COLO668 (cell line): ENCODE measurements at regions not wholly inside any gene's neighbourhood (a gene's known extent, or its start where the extent isn't known, plus 50 kb on each side); places are given as distances from the start of the nearest gene placed in this dataset.
A peak's percentile ranks its signal among the peaks of the same experiment; 100 is the strongest.

Experiments
- DNase-seq: peaks from one replicate; lab custom pipeline; 2025; ENCODE audit not compliant: unreplicated experiment; lab: John Stamatoyannopoulos, UW

DNA sequence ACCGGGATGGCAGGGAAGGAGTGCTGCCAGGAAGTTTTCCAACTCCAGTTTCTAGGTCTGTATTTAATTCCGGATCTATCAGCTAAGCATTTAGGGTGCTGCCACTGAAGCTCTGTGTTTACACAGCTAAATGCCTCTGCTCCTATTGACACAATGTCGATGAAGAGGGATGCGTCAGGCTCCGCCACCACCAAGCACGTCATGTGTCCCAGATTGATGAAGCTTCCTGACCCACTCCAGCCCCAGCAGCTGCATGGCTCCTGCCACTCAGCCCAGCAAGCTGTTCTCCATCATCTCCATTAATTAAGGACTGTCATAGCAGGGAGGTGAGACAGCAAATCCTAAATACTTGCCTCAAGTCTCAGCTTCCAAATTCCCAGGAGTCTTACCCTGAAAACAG, 435.2 kb upstream of the ZNF507 start:
- DNase-seq: peak; percentile 2

DNA sequence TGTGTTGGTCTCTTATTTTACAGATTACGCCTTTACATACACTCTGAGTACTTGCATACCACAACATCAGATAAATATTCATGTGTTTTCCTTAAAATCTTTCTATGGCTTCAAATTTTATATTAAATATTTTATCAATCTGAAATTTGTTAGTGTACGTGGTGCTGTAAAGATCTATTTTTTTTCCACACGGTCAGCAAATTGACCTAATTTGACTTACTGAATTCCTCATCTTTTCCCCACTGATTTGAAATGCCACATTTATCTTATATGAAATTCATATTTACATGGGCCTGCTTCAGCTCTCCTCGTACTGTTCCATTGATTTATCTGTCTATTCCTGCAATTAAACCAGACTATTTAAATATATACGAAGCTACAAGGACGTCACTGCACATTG, 433.8 kb upstream of the ZNF507 start:
- no peak for DNase-seq

DNA sequence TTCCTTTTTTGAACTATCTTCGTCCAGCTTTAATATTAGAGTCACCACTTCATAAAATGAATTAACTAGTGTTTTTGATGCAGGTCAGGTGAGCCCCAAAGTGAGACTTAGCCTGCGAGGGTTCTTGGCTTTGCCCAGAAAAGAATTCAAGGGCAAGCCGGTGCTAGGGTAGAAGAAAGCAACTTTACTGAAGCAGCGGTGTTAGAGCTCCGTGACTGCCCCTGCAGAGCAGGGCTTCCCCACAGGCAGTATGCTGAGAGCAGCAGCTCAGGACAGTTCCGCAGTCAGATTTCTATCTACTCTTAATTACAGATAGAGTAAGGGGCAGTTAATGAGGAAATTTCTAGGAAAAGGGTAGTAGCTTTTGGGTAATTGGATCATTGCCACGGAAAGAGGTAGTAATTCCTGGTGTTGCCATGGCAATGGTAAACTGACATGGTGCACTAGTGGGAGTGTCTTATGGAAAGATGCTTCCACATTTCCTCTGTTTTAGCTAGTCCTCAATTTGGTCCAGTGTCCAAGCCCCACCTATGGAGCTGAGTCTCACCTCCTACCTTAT, 432.2 kb upstream of the ZNF507 start:
- DNase-seq: no peak

DNA sequence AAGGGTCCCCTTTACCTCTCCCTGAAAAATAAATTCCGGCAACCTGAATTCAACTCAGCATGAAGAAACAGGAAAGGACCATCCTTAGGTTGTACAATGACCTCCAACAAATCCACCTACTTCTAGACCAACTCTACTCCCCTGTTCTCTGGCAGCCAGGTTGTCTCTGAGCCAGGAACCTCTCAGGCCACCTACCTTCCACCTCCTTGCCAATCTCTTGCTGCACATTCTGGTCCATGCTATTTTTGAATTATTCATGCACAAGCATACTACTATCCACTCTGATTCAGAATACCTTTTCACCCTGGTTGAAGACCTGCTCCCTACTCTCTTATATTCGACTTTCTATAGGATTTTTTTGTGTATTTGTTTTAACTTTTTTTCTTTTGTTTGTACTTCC, 415.0 kb upstream of the ZNF507 start:
- DNase-seq: no peak

DNA sequence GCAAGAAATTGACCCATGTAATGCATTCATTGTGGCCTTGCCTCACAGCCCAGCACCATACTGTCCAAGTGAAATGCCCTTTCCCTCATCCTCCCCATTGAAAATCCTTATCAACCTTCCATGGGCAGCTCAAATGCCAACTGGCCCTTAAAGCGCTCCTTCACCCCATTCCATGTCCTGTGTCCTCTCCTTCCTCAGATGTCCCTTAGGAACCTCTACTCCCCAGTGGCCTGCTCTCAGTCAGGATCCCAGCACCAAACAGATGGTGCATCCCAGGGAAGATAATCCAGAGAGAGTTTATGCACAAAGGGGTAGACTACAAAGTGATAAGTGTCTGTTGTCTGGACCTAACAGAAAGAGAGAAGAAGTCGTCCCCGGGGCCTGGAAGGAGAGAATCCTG, 407.4 kb upstream of the ZNF507 start:
- DNase-seq: no peak

DNA sequence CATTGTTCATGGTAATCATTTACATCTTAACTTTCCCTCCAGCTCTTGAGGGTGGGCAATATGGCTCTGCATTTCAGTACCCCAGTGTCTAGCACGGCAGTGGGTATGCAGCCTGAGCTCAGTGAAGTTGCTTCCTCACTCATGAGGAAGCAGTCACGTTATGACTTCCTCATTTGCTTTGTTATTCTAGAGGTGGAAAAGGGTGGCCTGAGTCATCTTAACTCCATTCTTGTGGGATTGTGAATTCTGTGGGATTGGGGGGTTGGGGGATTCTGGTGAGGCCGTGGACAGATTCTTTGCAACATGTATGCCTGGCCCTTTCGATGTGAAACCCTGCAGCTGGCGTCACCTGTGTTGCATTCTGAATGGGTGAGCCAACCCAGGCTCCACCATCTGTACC, 406.7 kb upstream of the ZNF507 start:
- no peak for DNase-seq

DNA sequence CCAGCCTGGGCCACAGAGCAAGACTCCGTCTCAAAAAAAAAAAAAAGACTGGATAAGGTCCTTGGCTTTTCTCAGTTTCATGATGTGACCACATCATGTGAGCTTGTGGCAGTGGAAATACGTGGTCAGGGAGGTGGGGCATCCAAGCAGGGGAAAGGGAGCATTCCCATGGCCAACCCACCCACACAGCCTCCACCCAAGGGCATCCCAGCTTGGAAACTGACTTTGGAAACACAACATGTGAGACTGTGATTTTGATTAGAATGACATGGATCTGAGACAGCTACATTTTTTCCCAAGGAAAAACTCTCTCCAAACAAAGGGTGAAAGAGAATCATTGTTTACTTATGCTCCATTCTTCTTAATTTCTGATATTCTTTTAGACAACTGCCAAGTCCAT, 405.0 kb upstream of the ZNF507 start:
- DNase-seq: no peak

DNA sequence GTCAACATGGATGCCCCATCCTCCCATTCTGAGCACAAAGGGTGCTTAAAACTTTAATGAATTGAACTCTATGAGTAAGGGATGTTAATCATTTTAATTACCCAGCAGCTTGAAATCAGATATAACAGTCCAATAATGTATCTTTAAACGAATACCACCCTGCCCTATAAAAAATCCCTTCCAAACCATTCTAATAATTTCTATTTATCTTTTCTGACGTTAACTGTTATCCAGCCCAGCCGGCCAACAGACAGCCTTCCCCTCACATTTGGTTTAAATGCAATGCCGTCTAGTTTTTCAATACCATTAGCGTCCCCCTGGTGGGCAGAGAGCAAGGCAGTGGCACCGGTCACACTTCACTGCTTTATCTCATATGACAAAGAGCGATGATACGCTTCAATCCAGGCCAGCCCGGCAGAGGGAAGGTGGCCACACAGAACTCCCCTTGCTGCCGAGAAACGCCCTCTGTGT, 402.2 kb upstream of the ZNF507 start:
- DNase-seq: no peak

DNA sequence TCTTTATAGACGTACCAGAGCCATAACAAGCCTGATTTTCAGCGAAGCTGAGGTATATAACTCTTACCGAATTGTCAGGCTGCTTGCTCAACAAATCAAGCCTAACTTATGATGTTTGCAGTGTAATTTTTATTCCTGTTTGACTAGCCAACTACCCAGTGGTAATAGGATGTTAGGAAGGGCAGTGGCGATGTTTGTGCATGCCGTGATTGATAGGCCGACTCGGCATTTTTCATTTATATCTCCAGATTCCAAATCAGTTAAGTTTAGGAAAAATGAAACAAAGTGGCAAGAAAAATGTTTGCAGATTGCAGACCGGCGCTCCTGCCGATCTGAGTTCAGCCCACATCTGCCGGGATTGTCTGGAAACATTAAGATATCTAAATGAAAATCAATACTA, 401.6 kb upstream of the ZNF507 start:
- no peak for DNase-seq

DNA sequence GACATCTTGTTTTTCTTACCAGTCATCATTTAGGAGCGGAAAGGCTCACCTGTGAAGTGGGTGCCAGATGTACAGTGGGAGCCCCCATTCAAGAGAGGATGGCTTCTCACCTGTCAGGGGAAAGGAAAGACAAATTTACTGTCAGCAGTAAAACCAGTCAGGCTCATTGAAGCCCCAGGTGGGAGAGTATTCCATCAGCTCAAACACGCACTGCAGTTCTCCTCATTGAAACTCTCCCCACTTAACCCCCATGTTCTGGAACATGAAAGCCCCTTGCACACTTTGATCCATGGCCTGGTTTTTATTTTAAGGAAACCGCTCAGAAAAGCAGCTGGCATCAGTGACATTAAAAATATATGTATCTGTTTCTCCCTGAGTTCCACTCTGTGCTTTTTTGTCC, 401.1 kb upstream of the ZNF507 start:
- DNase-seq: no peak

DNA sequence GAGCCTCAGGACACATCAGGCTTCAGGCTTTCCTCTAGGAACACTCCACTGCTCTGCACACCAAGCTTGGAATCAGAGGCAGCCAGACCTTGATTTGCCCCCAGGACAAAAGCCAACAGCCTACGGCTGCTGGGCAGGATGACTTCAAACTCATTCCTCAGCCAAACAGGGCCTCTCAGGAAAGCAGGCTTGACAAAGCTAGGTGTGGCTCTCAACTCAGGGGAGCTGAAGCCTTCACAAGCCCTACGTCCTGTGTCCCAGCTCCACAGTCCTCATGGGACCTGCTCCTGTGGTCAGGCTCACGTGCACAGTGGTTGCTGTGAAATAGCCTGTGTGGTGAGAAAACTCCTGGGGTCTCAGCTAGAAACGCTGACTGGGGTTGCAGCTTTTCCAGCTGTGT, 398.9 kb upstream of the ZNF507 start:
- DNase-seq: no peak

DNA sequence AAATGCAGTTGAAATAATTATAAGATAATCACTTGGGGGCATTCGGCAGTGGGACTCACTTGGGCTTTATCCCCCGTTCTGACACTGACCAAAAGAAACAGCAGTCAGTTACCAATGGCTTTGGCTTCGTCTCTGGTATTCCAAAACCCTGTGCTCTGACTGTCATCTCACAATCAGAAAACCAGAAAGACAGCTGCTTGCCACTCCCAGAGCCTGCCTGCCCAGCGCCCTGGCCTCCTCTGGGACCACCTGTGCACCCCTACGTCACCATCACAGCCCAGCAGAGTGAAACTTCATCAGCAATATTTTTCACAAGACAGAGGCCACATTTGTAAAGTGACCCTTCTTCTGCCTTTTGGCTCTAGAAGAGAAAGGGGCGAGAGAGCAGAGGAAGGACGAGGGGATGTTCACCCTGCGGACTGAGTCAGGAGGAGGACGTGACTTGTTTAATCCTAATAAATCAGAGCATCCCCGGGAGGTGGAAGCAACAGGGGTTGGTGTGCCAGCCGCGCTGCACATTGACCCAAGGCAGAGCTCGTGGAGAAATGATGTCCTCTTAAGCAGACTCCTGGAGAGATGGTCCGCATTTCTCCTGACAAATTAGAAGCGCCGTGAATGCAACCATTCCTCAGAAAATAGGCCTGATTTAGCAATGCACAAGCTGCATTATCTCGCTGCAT, 397.8 kb upstream of the ZNF507 start:
- no peak for DNase-seq

DNA sequence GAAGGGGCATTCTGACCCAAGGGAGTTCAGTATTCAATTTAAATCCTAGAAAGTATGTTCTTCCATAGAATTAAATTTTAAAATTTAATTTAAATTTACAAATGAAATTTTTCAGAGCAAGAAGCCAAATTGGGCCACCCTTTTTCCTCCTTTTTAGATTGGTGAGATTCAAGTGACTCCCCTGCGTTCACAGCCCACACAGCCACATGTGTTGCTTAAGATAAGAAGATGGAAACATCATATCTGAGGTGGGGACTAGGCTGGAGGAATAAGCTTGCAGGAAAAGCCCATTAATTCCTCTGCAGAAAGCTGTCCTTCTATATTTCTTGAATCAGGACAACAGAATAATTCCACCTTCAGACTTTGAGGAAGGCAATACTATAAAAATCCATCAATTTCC, 392.7 kb upstream of the ZNF507 start:
- no peak for DNase-seq

DNA sequence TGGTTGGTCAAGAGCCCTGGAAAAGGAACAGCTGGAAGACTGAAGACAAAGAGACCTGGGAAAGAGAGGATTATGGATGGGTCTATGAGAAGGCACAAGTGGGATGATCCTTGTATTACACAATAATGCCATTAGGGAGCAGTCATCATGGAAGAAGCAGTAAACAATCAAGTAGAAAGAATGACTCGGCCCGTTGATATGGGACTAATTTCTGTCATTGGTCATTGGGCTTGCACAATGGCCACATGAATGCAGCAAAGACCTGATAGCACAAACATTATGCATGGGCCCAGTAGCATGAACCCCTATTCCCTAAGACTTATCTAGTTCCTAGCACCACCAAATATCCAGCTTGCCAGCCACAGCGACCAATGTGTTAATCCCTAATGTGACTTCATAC, 390.3 kb upstream of the ZNF507 start:
- DNase-seq: no peak

DNA sequence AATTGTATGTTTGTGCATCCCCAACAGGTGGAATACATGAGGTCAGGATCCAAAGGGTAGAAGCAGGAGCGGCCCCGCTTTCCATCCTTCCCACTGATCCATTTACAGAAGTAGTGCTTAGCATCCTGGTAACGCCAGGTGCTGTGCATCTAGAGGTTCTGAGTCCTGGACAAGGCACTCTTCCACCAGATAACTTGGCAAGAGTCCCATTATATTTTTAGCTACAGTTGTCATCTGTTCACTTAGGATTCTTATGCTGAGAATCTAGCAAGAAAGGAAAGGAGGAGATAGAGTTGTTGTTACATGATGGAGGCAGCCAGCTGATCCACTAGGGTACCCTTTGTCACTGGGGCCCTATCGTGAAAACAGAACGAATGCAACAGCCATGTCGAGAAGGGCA, 389.5 kb upstream of the ZNF507 start:
- no peak for DNase-seq

DNA sequence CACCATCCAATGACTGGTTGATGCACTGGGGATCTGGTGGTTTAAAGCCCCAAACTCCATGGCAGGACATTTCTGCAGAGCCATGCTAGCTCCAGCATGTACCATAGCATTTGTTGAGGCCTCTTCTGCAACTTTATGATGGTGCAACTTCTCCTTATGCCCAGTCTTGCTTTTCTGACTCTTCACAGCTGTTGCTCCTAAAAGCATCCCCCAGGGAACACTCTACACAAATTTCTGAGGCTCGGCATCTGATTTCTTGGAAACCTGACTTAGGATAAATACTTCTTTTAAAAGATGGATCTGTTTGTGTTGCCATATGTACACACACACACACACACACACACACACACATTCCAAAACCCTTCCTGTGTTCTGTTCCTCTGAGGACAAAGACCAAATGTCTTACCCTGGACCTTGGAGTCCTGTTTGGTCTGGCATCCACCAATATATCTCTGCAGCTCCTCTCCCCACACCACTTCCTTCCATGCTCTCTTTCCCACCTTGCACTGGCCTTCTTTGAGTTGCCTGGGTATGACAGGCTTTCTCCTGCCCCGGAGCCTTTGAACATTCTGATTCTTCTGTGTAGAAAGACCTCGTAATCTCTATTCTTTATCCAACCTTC, 388.5 kb upstream of the ZNF507 start:
- DNase-seq: no peak

DNA sequence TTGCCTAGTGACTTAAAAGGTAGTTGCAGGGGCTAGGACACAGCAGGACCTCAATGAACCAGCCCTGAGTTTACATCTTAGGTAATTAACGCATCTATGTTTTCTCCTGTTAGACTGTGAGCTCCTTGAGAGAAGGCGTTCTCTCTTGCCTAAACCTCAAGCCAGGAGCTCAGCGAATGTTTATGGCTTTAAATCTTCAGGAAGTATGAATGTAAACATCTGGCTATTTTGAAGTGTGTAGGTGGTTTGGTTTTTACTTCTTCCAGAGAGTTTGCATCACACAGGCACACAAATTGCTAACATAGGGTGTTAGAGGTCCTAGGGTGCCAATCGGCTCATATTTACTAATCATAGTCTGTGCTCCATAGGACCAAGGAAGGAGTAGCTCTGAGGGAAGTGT, 387.7 kb upstream of the ZNF507 start:
- no peak for DNase-seq

DNA sequence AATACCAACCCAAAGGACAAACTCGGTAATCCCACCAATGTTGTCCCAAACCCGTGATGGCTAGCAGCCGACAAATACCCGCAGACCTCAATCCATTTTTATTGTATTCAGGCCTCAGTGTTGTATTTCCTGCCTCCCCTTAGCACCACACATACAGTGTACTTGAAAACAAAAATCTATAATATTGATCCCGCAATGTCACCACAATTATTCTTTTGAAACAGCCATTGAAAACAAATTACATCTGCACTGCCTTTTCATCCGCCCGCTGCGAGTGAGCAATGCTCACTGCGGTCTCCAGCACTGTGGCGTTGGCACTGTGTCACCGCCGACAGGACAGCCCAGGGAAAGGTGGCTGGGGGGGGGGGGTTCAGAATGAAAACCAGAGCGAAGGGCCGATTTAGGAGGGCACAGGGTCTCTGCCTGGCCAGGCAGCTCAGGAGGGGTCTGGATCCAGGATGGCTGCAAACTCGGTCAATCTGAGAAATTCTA, 385.8 kb upstream of the ZNF507 start:
- no peak for DNase-seq

DNA sequence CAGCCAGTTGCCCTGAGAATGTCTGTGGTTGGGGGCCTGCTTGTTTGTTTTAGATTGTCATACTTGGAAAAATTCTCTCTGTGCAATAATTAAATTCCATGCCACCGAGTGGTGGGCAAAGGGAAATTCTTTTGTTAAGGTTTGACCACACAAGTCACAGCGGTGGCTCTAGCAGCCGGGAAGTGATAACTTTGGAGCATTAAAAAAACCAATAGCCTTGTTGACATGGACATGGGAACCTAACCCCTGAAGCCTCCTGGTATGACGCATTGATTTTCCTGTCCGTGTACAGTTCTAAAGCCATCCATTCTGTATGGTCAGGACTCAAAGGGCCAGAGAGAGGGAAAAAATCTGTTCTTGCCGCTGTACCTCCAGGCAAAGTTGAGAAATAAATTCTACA, 384.9 kb upstream of the ZNF507 start:
- DNase-seq: no peak

DNA sequence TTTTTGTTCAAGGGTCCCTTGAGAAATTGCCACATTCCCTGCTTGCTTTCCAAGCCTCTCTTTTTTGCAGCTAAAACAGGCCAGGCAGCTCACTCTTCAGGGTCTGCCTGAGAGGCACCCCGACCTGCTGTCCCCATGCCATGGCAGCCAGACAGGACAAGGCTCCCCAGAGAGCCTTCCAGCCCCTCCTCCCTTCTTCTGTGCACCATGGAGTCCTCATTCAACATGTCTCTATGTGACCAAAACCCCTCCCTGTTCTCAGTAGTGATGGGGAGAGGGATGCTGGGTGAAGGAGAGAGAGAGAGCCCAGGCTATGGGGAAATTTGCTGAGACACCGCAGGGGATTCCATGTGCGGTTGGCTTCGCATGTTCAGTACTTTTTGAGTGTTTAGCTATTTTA, 384.2 kb upstream of the ZNF507 start:
- DNase-seq: no peak

DNA sequence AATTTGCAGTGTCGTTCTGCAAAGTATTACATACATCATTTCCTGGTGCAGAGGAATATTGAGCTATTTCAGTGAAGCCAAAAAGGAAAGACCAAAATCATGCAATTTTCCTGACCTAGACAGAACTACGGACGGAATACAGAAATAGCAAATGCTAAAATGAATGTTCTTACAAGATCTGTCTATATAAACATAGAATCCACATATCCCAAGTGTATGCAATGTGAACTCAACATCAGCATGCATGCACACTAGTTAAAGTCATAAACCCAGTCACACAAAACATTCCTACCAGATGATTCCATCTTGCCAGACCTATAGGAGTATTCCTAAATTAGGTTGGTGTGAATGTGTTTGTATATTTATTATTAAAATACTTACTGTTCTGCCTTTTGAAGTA, 383.7 kb upstream of the ZNF507 start:
- DNase-seq: no peak

DNA sequence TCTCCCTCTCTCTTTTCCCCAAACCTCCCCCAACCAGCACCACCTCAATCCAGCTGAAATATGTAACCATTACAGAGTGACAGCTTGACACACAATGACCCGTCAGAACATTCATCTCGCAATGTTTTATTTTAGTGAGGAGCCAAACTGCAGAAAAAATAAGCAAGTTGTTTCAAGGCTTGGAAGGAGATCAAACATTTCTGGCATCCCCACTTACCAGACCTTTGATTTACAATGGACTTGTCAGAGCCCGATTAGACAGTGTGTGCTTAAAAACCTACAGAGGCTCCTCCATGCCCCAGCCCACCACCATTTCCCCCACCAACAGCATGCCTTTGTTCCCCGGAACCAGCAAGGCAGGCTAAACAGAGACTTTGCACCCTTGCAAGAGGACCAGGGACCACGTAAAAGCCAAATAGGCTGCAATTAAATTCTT, 382.8 kb upstream of the ZNF507 start:
- no peak for DNase-seq

DNA sequence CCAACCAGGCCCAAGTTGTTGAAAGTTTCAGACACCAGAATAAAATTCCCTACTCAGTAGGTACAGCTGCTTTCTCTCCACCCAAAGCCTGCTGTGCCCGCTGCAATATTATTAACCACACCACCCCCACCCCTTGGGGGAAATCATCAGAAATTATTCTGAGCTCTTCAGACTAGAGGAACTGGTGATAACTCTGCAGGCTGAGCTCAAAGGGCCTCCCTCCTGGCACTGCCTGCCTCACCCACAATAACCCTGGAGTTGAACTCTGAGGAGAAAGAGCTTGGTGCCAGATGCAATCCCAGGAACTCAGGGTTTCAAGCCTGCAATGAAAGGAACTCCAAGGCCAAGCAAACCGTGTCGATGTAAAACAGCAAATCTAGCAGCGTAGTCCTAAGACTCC, 381.7 kb upstream of the ZNF507 start:
- DNase-seq: no peak
